ENCODE measurements at regions not wholly inside any gene's neighbourhood (a gene's known extent, or its start where the extent isn't known, plus 50 kb on each side); places are given as distances from the start of the nearest gene placed in this dataset.

DNA sequence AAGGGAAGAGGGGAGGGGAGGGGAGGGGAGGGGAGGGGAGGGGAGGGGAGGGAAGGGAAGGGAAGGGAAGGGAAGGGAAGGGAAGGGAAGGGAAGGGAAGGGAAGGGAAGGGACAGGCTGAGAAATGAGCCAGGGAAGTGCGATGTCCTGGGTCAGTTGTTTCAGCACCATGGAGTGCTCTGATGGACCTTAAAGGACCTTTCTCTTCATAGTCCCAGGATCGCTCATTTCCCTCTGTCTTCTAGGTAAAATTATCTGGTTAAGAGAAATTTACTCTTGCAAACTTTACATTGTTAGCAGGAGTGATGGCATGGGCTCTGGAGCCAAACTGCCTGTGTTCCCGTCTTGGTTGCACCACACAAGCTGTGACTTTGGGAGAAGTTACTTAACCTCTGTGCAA lies 357.8 kb downstream of the MATN1 start (continued):
- TF ChIP-seq, protein P1, sequence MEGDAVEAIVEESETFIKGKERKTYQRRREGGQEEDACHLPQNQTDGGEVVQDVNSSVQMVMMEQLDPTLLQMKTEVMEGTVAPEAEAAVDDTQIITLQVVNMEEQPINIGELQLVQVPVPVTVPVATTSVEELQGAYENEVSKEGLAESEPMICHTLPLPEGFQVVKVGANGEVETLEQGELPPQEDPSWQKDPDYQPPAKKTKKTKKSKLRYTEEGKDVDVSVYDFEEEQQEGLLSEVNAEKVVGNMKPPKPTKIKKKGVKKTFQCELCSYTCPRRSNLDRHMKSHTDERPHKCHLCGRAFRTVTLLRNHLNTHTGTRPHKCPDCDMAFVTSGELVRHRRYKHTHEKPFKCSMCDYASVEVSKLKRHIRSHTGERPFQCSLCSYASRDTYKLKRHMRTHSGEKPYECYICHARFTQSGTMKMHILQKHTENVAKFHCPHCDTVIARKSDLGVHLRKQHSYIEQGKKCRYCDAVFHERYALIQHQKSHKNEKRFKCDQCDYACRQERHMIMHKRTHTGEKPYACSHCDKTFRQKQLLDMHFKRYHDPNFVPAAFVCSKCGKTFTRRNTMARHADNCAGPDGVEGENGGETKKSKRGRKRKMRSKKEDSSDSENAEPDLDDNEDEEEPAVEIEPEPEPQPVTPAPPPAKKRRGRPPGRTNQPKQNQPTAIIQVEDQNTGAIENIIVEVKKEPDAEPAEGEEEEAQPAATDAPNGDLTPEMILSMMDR (IDR thresholded peaks at IDR 0.05; ENCODE audit: low read depth, low read length, missing input control), result no peak
- no peak for TF ChIP-seq GABPA (IDR thresholded peaks at IDR 0.05 in 1 of 2, conservative IDR thresholded peaks at IDR 0.05 in 1 of 2)
- TF ChIP-seq YY1 (IDR thresholded peaks at IDR 0.05), result no peak

DNA sequence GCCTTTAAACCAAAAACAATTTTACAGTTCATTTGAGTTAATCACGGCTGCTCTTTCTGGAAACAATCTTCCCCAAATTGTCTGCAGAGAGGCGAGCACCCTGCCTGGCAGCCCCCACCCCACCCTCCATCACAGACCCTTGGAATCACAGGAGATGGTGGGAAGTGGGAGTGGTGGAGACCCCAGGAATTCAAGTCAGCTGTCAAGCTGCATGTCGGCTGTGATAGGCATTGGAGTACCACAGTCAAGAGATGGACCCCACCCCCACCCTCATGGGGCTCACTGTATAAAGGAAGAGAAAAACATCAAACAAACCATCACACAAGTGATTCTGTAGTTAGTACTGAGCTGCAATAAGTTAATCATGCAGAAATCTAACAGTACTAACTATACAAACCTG lies 360.4 kb downstream of the MATN1 start:
- no peak overlapping the region for H3K9ac ChIP-seq (ENCODE audit: low read depth in 1 of 2, low read length in 2 of 2)
- 76% methylated on average over 3 of the region's 3 CpGs for WGBS
- no peaks in the 10 kb centered on the region for H3K36me3 ChIP-seq (ENCODE audit: control insufficient read depth in 4 of 4, insufficient read depth in 3 of 4, low read depth in 1 of 4, low read length in 3 of 4)
- TF ChIP-seq NR2F2 (IDR thresholded peaks at IDR 0.05) (no peak), EGR1 (IDR thresholded peaks at IDR 0.05; ENCODE audit: low read depth in 2 of 2) (no peak), HNF4A (conservative IDR thresholded peaks at IDR 0.05) (no peak), HNF4G (IDR thresholded peaks at IDR 0.05) (no peak), JUND (IDR thresholded peaks at IDR 0.05) (no peak), FOXA1 (IDR thresholded peaks at IDR 0.05) (no peak), FOXA2 (IDR thresholded peaks at IDR 0.05) (no peak), YY1 (IDR thresholded peaks at IDR 0.05) (no peak), TAF1 (conservative IDR thresholded peaks at IDR 0.05) (no peak), GABPA (IDR thresholded peaks at IDR 0.05 in 1 of 2, conservative IDR thresholded peaks at IDR 0.05 in 1 of 2) (no peak), SP1 (IDR thresholded peaks at IDR 0.05) (no peak), RXRA (IDR thresholded peaks at IDR 0.05) (no peak), RAD21 (IDR thresholded peaks at IDR 0.05) (no peak)
- TF ChIP-seq, protein P2, sequence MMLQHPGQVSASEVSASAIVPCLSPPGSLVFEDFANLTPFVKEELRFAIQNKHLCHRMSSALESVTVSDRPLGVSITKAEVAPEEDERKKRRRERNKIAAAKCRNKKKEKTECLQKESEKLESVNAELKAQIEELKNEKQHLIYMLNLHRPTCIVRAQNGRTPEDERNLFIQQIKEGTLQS (IDR thresholded peaks at IDR 0.05), result no peak
- TF ChIP-seq, protein P3, sequence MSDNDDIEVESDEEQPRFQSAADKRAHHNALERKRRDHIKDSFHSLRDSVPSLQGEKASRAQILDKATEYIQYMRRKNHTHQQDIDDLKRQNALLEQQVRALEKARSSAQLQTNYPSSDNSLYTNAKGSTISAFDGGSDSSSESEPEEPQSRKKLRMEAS (IDR thresholded peaks at IDR 0.05), result no peak
- TF ChIP-seq, protein P1 (IDR thresholded peaks at IDR 0.05; ENCODE audit: low read depth, low read length, missing input control), result no peak
- TF ChIP-seq, protein P4, sequence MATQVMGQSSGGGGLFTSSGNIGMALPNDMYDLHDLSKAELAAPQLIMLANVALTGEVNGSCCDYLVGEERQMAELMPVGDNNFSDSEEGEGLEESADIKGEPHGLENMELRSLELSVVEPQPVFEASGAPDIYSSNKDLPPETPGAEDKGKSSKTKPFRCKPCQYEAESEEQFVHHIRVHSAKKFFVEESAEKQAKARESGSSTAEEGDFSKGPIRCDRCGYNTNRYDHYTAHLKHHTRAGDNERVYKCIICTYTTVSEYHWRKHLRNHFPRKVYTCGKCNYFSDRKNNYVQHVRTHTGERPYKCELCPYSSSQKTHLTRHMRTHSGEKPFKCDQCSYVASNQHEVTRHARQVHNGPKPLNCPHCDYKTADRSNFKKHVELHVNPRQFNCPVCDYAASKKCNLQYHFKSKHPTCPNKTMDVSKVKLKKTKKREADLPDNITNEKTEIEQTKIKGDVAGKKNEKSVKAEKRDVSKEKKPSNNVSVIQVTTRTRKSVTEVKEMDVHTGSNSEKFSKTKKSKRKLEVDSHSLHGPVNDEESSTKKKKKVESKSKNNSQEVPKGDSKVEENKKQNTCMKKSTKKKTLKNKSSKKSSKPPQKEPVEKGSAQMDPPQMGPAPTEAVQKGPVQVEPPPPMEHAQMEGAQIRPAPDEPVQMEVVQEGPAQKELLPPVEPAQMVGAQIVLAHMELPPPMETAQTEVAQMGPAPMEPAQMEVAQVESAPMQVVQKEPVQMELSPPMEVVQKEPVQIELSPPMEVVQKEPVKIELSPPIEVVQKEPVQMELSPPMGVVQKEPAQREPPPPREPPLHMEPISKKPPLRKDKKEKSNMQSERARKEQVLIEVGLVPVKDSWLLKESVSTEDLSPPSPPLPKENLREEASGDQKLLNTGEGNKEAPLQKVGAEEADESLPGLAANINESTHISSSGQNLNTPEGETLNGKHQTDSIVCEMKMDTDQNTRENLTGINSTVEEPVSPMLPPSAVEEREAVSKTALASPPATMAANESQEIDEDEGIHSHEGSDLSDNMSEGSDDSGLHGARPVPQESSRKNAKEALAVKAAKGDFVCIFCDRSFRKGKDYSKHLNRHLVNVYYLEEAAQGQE (IDR thresholded peaks at IDR 0.05), result no peak
- TF ChIP-seq, protein P5, sequence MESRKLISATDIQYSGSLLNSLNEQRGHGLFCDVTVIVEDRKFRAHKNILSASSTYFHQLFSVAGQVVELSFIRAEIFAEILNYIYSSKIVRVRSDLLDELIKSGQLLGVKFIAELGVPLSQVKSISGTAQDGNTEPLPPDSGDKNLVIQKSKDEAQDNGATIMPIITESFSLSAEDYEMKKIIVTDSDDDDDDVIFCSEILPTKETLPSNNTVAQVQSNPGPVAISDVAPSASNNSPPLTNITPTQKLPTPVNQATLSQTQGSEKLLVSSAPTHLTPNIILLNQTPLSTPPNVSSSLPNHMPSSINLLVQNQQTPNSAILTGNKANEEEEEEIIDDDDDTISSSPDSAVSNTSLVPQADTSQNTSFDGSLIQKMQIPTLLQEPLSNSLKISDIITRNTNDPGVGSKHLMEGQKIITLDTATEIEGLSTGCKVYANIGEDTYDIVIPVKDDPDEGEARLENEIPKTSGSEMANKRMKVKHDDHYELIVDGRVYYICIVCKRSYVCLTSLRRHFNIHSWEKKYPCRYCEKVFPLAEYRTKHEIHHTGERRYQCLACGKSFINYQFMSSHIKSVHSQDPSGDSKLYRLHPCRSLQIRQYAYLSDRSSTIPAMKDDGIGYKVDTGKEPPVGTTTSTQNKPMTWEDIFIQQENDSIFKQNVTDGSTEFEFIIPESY (IDR thresholded peaks at IDR 0.05), result no peak
- no peaks in the 10 kb centered on the region for H3K9me3 ChIP-seq (ENCODE audit: control insufficient read depth in 4 of 4, low read length in 3 of 4)
- no peak overlapping the region for H3K27ac ChIP-seq (ENCODE audit: low read depth in 1 of 2, low read length in 2 of 2)
- H3K4me3 ChIP-seq (ENCODE audit: low read depth in 1 of 3, low read length in 3 of 3), result no peak overlapping the region
- H3K27me3 ChIP-seq (ENCODE audit: control insufficient read depth in 4 of 4, insufficient read depth in 4 of 4, low read length in 3 of 4), result peaks cover 0 to 3% (median 0%) of the 10 kb centered on the region in 4 donors
- DNase-seq (ENCODE audit: low spot score), result no peak
- no peaks in the 10 kb centered on the region for H3K4me1 ChIP-seq (ENCODE audit: control insufficient read depth in 4 of 4, insufficient read depth in 4 of 4, low read length in 3 of 4)
